Left cardiac atrium (tissue), 4 donors: ENCODE measurements at regions not wholly inside any gene's neighbourhood (a gene's known extent, or its start where the extent isn't known, plus 50 kb on each side); places are given as distances from the start of the nearest gene placed in this dataset.
A peak's percentile ranks its signal among the peaks of the same experiment; 100 is the strongest.

ENCODE experiments used
- ATAC-seq, 2 donors: fragments of 200-7000 bp; cut with Tn5 transposase; one replicate each; pipeline ENCODE4 v1.9.1; 2020; ENCODE audit warnings: mild to moderate bottlenecking in 2 of 2, moderate library complexity in 2 of 2
- DNase-seq: peaks from one replicate; pipeline ENCODE4 v3.0.0-alpha.2; 2020
- intact Hi-C, 2 donors: fragments of 100-400 bp; cut with DNase I; formaldehyde crosslinking; loops; one replicate each; pipeline versions ENCODE4 v1.14.1 to v1.15.1; 2022 to 2023
- donor health status: DM: no; HTN: yes; CAD: no.
- donor health status: DM: no; HTN: yes; CAD: no; lungs with severe emphysema.
- donor health status: DM: yes; HTN: yes; CAD: no.
- donor health status: Dilated cardiomyopathy.

- intact Hi-C loops = no loop called here
- ATAC-seq = peak; percentile 68 to 87
- DNase-seq = no peak
Observed at GRCh38 chr12:105561546-105562198, 231.2 kb downstream of the C12orf75 start.

DNA sequence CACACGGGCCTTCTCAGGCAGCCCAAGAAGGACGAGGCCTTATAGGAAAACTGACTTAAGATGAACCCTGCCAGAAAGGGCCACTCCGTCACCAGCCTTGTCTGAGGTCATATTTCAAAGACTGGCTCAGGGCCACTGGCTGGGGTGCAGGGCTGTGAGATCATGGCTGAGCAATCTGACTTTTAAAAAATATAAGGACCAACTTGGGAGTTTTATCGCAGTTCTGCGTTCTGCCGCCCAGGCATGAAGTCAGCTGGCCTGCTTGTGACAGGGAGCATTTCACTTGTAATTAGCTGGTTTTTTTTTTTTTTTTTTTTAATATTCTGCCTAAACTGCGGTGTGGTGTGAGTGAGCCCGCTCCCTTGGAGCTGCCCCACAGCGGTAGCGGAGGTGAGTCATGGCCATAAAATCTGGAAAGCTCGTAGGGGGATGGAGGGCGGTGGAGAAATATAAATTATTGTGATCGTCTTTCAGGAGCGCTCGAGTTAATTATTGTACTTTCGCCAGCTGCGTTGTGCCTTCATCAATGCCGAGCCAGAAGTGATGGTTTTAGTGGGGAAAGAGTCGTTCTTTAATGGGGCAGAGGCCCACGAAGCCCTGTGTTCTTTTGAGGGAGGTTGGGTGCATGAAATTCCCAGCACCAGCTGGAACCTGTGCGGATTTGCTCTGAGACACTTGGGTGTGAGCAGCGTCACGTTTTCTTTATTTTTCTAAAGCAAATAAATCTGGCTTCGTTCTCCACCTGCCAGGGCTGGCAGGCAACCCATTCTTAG is 231.9 kb downstream of the C12orf75 start:
- intact Hi-C loops = no loop called here
- ATAC-seq (peak; percentile 63 to 91), DNase-seq (peak; percentile 41)

GRCh38 chr12:105567061-105567460 is 236.6 kb downstream of the C12orf75 start:
- ATAC-seq (no peak), DNase-seq (no peak)
- intact Hi-C loops = no loop called here

- DNase-seq (no peak), ATAC-seq (no peak)
- intact Hi-C loops = no loop called here
Observed at GRCh38 chr12:105569886-105570285, 239.4 kb downstream of the C12orf75 start.

- intact Hi-C loops = no loop called here
- no peak for ATAC-seq
- no peak for DNase-seq
Observed at GRCh38 chr12:105570944-105571343, 240.5 kb downstream of the C12orf75 start.

- no peak for DNase-seq
- no peak for ATAC-seq
- intact Hi-C loops = no loop called here
Observed at GRCh38 chr12:105573574-105573973, 243.1 kb downstream of the C12orf75 start.

DNA sequence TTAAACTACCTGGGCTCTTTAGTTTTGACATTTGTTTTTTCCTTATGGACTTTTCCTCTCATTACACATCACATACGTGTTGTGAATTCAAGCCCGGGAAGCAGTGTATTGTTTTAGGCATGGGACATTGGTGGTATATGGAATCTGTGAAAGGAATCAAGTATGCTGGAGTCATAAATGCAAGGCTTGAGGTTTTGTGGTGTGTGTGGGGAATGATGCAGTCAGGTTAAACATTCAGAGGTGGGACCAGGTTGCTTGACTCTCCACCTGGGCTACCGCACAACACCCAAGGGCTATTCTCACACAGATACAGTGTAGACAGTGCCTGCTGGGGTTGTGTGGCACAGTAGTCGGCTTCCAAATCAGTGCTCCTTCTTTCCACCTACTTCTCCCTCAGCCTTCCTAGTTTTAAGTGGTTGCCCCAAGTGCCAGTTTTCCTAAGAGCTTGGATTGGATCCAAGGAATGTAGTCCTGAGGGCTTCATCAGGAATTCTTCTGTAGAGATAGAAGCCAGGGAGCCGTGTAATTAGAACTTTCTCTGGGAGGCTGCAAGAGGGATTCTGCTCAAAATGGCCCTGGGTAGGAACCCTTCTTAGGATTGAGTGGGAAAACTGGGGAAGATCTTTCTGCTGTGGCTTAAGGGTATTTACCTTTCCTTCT is 243.7 kb downstream of the C12orf75 start:
- ATAC-seq (no peak), DNase-seq (no peak)
- intact Hi-C loops = no loop called here

- no peak for DNase-seq
- ATAC-seq = no peak
Observed at GRCh38 chr12:105575235-105575634, 244.7 kb downstream of the C12orf75 start.

DNA sequence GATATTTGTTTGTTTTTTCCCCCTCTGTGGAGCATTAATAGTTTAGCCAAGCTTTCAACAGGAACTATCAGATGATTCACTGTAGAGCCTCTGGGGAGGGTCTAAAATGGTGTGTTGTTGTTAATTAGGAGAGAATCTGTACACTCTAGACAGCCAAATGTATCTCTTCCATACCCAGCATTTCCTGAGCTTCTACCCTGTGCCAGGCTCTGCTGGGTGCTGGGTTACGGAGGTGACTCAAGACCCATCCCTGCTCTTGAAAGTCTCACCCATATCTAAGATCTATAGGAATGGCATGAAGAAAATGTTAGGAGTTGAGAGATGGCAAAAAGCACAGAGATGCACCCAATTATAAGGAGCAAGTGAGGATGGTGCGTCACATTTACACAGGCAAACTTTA is 245.8 kb downstream of the C12orf75 start:
- no peak for DNase-seq
- no peak for ATAC-seq
- intact Hi-C loops = no loop called here

More at GRCh38 chr12:105575235-105575634, 244.7 kb downstream of the C12orf75 start:
- intact Hi-C loops = no loop called here

GRCh38 chr12:105580821-105581352 is 250.4 kb downstream of the C12orf75 start:
- DNase-seq = no peak
- intact Hi-C loops = no loop called here
- peak in 1 of 2 donors; percentile 23 for ATAC-seq

DNA sequence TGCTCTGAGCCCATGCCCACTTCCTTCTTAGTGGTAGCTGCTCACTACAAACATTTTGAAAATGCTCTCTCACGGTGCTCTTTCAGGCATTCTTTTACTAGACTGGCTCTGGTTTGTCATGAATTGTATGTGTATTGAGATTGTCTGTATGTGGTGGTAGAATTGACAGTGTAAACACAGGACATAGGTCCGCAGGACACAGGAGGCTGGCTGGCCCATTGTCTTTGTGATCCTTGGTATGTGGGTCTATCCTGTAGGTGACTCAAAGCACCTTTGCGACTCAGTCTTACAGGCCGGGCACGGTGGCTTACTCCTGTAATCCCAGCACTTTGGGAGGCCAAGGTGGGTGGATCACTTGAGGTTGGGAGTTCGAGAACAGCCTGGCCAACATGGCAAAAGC is 250.9 kb downstream of the C12orf75 start:
- no peak for ATAC-seq
- intact Hi-C loops = no loop called here
- DNase-seq = no peak

GRCh38 chr12:105585107-105585506 is 254.6 kb downstream of the C12orf75 start:
- intact Hi-C loops = no loop called here
- DNase-seq = no peak
- ATAC-seq = no peak

DNA sequence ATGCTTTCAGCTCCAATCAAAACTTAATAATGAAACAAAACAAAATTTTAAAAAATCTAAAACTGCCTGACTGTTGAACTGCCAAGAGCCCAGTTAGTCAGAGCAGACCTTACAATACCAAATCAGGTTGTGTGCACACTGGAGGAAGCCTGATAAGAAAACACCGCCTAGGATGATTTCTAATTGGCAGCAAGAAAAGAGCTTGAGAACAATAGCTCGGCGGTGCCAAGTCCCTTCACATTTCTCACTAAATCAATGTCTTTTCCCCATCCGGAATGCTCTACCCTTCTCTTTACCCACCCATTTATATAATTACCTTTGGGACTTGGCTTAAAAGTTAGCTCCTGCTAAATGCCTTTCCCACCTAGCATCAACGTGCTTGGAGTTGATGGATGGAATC is 256.7 kb downstream of the C12orf75 start:
- ATAC-seq = peak in 1 of 2 donors; percentile 50
- intact Hi-C loops = no loop called here

GRCh38 chr12:105588106-105588505 is 257.6 kb downstream of the C12orf75 start:
- DNase-seq (no peak), ATAC-seq (no peak)
- intact Hi-C loops = no loop called here

More for the DNA sequence above, 256.7 kb downstream of the C12orf75 start:
- DNase-seq = peak; percentile 50

DNA sequence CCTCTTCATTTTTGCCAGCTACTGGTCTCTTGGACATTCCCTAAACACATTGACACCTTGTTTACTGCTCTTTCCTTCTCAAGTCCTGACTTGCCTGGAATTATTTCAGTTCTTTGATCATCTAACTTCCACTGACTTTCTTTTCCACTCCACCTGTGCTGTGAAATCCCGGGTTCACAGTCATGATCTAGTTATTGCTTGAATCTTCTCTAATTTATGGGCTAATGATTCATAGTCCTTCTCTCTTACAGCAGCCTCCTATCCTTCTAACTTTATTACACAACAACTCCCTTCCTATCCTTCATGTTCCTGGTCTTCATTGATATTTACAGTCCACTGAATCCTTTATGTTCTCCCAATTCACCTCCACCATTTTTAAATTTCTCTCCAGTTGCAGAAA is 260.1 kb downstream of the C12orf75 start:
- ATAC-seq (no peak), DNase-seq (no peak)
- intact Hi-C loops = no loop called here

GRCh38 chr12:105595440-105595839 is 264.9 kb downstream of the C12orf75 start:
- ATAC-seq = no peak
- intact Hi-C loops = no loop called here

GRCh38 chr12:105596731-105597130 is 266.2 kb downstream of the C12orf75 start:
- intact Hi-C loops = no loop called here
- DNase-seq = no peak
- ATAC-seq = no peak

More at GRCh38 chr12:105595440-105595839, 264.9 kb downstream of the C12orf75 start:
- DNase-seq = no peak

DNA sequence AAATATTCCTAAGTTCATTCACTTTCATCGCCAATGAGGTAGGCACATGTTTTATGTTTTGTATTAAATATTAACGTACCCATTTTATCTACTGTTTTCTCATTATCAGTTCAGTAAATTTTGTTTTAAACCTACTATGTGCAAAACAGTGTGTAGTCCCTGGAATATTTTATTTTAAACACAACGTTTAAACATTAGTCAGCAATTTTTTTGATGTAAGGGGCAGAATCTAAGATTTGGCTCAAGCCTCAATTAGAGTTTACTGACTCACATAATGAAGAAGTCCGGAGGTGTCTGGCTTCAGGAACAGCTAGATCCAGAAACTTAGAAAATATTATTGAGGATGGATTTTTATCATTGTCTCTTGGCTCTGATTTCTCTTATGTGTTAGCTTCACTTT is 267.5 kb downstream of the C12orf75 start:
- DNase-seq = no peak
- ATAC-seq = no peak
- intact Hi-C loops = no loop called here

DNA sequence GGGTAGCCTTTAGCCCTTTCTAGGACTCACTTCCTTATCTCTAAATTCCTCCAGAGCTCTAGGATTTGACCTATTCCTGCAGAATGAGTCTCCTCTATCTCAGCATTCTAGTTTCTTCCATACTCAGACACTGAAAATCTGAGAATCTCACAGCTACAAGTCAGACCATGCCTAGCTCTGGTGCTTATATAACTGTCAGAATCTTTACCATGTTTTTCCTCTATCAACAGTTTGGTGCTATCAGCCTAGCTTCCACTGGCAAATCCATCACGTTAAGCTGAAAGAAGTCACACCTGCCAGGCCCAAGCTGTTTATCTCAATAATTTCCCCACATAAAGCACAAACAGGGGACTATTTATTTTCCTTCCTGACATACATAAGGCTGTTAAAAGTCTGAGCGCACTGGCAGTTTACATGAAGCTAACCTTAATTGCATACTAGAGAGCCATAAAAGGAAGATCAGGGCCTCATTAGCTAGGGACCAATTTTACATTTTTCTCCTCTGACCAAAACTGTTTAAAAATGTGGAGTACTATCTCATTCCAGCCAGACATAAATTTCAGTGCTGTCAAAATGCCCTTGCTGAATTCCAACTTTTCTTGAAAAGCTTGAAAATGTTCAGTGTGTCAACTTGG is 270.5 kb downstream of the C12orf75 start:
- intact Hi-C loops = no loop called here

More for the DNA sequence above, 270.5 kb downstream of the C12orf75 start:
- no peak for DNase-seq
- ATAC-seq = no peak
